GM18498 (cell line): ENCODE measurements at regions not wholly inside any gene's neighbourhood (a gene's known extent, or its start where the extent isn't known, plus 50 kb on each side); places are given as distances from the start of the nearest gene placed in this dataset.

ENCODE experiments used
- ATAC-seq: cut with Tn5 transposase; IDR thresholded peaks from one replicate; pipeline ENCODE4 v1.9.1; 2021; ENCODE audit warnings: mild to moderate bottlenecking, moderate library complexity; ENCODE audit not compliant: unreplicated experiment

DNA sequence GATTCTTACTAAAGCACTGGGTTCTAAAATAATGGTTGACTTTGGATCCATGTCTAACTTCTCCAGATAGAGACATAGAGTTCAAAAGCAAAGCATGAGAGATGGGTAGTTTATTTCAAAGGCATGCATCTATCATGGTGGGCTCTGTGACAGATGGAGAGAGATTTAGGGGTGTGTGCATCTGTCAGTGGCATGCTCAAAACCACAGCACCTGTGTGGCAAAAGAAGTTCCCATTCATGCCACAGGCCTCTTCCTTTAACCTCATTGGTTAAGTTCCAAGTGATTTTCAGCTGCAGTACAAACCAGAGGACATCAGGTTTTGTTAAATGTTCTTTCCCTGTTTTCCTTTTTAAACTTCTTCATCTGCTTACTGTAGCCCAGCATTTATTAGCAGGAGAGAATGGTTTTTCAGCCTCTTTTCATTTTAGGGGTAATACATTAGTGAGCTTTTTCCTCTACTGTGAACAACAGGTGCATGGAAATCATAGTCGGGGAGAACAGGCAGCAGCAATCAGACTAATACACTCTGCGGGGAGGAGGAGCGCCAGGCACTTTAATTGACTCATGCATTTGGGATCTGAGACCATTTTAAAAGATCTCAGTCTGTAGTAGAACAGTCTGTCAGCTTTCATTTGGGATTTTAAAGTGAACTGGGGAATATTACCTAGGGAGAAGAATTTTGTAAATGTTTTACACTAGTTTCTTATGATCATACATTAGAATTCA, 52.4 kb upstream of the UPP2 start:
- ATAC-seq = no peak

DNA sequence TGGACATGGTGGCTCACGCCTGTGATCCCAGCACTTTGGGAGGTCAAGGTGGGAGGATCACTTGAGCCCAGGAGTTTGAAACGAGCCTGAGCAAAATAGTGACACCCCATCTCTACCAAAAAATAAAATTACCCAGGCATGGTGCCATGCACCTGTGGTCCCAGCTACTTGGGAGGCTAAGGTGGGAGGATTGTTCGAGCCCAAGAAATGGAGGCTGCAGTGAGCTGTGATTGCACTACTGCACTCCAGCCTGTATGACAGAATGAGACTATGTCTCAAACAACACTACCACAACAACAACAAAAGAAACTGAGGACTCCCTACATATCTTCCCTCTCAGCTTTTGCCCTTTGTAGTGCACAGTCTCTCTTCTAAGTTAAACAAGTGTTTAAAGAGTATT, 53.3 kb upstream of the UPP2 start:
- ATAC-seq = no peak

DNA sequence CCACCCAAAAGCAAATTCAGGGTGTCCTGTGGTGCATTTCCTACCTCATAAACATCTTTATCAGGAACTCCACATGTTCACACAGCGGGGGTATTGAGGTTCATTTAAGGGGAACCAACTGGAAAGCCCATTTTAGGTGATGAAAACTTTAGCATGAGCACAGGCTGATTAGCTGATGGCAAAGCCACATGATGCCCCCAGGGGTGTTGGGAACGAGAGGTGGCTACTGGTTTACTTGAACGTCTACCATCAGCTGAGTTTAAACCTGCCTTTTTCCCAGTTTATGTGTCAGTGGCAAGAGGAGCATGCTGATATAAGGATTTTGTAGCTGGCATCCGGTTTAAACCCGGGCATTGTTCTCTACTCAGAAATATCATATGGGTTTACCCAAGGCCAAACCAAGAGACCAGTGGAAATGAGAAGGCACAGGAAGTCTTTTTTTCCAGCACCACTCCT, 54.5 kb upstream of the UPP2 start:
- ATAC-seq = no peak

DNA sequence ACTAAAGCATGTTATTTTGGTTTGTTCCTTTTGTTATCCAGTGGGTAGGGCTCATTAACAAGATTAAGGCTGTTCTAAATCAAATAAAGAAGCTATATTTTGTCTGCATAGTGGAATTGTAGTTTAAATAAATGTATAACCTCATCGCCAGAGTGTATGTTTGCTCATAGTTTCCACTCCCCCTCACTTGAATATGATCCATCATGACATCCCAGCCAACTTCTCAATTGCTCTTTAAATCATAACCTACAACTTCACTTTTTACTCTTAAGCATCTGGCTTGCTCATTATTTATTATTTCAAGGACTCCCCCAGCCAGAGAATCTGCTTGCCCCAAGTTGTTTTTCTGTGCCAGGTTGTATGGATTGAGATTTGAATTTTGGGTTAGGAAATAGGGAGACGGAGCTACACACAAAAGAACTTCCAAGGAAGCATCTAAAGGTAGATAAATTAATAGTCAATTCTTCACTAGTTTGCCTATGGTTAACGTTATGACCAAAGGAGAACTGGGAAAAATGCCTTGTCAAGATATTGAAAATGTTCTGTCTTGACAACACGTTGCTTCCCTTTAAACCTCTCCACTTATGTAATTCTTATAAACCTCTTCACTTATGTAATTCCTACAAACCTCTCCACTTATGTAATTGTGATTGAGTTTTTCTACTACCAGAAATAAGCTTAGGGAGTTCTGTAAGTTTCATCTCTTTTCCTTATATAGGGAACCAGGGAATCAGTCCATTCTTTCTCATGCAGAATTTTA, 55.4 kb upstream of the UPP2 start:
- ATAC-seq = no peak

DNA sequence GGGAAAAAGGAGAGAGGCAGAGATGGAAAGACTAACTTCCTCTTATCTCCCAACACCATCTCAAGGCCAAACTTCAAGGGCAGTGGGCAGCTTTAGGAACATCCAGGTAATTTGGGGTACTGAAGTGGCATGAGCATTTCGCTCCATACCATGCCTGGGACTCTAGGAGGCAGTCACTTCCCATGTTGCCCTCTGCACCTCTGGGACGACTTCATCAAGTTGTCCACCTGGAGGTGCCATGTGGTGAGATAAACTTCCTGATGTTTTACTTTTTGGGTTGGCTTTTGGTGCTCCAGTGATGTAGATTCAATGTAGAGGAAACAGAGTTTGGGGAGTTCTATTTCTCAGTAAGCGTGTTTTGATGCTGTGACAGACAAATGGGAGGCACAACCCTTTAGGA, 56.3 kb upstream of the UPP2 start:
- ATAC-seq = no peak

DNA sequence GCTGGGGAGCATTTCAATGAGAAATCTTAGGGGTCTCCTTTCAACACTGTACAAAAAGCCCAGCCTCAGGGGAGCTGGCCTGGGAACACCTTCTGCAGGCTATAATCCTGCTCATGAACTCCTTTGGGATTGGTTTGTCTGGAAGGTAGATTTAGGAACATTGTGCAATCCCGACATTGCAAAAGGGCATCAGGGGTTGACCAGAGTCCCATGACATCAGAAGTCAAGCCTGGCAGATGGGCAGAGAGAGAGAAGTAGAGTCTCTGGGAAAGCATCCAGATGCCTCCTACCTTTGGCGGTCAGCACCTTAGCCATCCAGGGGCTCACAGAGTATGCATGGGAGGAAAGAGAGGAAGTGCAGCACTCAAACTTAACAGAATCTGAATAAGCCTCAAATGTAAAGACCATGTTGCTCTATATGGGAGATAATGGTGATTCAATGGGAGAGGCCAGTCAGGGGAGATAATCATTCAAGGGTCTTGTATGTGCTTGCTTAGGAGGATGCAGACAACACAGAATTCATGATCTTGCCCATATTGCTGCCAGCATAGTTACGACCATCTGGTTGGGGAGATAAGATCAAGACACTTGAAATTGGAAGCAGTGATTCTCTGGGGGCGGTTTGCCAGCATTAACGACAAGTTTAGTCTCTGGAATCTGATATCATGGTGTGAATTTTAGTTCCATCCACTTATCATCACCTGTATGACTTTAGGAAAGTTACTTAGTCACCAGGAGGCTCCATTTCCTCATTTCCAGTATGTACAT, 58.3 kb upstream of the UPP2 start:
- no peak for ATAC-seq

DNA sequence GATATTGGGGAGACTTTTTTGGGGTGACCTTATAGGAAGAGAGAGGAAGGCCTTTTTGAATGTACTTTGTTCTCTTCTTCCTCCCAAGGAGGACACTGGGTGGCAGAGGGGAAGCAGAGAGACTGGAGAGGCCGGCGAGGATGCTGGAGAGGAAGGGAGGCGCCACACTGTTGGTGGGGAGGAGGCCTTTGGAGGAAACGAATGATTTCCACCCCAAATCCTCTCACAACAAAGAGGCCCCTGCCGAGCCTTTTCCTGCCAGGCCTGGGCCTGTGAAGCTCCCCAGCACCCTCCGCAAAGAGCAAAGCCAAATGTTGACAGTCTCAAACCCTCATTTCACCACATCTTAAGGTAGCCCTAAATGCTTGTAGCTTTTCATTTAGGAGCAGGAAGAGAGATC, 59.0 kb upstream of the UPP2 start:
- ATAC-seq = no peak

DNA sequence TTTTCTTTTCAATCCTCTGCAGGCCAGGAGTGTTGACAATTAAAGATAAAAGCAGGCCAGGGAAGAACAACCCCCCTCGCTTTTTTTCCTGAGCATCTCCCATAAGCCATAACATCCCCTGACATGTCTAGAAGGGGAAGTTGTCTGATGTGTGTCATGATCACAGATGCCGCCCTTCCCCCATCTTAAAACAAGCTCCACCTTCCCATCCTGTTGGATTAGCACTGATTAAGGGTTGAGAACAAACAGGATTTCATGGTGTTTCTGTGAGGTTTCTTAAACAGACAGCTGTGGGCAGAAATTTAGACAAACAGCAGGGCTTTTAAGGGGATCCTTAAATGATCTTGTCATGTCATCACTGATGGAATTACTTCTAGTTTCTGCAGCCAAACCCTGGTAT, 59.4 kb upstream of the UPP2 start:
- no peak for ATAC-seq

DNA sequence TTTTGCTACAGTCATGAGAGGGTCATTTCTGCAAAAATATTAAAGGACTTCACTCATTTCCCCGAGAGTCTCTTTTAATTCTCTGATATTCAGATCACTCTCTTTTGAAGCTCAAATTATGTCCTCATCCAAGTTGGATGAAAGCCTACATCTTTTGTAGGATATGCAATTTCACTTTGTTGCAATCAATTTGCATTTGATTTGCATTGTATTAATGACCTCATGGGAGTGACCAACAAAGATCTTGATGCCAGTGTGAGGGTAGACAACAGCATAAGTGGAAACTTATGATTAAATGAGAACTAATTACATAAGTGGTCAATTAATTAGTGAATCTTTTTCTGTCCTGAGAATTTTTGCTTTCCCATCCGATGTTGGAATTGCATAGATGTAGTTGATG, 60.3 kb upstream of the UPP2 start:
- ATAC-seq = no peak

DNA sequence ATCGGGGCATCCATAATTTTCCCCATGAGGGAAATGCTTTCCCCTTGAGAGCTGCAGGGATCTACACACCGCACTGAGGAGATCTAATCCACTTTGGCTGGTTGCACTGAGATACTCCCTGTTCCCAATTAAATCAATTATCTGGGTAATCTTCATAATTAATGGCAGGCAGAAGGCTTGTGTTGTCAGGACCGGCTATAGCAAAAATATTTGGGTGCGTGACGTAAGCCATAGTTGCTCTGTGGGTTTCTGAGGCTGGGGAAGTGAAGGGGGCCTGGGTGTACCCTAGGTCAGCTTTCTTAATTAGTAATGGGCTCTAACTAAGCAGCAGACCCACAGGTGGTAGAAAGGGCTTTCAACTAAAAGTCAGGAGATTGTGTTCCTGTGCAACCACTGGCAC, 62.8 kb upstream of the UPP2 start:
- no peak for ATAC-seq

DNA sequence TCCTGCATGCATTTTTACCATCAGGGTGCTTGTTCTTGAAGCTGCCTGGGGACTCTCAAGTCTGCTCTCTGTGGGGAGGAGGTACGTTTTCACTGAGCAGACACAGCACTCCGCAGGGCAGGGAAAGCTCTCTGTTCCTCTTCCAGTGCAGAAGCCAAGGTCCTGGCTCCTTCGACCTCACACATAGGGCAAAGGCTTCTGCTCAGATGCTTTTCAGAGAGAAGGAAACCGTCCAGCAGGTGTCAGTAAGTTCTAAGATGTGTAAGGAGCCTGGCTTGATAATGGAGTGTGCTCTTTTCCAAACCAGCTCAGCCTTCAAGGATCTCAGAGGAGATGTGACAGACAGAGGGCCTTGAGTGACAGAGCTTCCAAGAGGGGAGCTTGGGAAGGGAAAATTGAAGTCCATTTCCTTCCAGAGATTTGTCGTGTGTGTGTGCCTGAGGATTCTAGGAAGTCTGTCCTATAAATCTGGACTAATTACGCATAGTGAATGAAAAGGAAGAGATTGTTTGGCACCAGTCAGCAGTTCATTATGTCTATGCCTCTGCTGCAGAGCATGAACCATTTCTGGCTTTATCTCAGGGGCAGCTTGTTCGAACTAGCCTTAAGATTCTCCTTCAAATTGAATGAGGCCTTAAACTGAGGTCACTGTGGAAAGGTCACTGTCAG, 67.3 kb upstream of the UPP2 start:
- ATAC-seq = peak; percentile 64

DNA sequence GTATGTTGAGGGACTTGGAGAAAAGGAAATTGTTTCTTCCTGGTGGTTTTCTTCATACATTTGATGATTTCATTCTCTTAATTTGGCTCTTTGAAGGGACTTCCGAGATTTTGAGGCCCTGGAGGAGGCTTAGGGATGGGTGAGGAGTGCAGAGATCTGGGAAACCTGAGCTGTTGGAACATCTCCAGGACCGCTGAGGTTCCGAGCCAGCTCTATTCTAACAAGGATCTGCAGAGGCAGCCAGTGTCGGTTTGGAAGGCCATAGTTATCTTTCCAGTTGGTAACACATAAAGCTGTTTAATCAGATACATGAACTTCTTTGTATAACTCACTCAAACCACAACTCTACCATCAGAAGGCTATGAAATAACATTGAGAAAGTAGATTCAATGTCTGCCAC, 70.3 kb upstream of the UPP2 start:
- ATAC-seq = no peak

DNA sequence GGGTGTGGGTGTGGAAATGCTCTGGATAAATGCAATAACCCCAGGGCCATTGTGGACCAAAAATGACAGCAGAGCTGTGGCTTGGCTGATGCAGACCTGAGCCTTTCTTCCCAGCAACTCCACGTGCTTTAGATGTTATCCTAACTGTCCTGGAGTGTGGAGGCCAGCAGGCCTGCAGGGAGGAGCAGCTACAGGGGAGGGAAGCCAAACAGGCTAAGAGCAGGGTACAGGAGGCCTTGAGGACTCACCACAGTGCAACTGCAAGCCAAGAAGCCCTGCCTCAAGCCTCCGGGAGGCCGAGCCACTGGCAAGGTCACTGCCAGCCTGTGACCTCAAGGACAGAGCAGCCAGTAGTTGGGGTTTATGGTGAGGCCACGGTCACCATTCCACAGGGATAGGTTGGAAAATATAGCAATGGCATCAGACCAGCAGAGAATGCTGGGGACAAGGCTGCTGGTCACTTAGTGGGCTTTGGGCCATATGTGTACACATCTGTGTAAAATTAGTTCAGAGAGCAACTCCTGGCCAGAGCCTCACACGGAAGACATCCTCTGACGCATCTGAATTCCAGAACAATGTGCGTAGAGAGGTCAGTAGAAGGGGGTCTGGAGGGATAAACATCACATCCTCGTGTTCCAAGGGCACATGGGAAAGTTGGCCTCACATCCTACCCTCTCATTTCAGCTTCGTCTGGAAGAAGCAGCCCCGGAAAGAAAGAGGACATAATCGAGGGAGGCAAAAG, 76.2 kb upstream of the UPP2 start:
- no peak for ATAC-seq

DNA sequence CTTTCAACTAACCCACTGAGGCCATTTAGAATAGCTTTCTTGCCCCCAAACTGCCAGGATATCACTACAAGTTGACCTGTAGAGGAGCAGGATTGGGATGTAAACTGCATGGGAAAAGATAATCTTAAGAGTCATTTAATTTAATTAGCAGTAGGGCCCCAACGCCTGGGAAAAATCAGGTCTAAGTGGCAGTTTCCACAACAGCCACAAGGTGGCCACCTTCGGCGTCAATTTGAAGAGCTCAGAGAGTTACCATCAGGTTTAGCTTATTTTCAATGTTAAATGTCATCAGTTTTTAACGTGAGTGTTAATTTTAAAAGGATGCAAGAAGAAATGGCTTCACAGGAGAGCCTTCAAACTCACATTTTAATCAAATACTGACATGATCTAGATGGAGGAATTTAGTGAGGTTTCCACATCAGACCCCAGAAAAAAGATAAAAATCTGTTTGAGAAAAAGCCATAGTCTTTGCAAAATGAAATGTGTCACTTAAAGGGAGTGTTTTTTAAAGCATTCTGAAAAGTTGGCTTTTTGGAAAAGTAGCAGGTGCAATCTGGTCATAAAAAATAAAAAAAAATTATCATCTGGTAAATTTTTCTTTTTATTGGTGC, 77.3 kb upstream of the UPP2 start:
- ATAC-seq = peak; percentile 92

DNA sequence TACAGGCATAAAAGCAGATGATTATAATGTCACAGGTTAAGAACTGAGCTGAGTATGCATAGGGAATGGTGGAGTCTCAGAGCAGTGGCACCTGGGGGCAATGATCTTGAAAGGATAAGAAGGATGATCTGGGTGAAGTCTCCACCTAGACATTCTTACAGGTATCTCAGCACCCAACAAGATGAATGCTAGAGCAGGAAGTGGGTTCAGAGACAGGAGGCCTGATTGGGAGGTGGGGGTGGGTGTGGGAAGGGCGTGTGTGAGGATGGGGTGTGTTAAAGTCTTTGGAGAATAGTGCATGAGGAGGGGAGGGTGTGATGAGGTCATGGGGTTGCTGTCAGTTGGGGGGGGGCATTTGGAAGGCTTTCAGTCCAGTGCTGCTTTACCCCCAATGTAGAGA, 78.8 kb upstream of the UPP2 start:
- ATAC-seq = no peak

DNA sequence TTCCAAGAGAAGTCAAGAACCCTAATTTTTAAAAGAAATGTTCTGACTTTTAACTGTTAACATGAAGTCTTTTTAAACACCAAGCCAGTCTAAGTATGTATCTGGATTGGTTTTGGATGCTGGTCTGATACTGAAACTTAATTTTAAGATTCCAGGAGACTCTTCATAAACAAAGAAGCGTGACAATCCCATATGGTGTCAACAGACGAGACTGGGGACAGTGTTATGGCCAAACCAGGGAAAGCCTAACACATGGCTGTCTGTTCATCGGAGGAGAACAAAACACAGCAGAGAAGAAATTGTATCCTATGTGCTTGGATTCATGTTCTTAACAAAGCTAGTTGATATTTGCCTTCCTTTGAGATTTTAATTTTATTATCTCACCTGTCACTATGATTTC, 80.5 kb upstream of the UPP2 start:
- ATAC-seq = no peak

DNA sequence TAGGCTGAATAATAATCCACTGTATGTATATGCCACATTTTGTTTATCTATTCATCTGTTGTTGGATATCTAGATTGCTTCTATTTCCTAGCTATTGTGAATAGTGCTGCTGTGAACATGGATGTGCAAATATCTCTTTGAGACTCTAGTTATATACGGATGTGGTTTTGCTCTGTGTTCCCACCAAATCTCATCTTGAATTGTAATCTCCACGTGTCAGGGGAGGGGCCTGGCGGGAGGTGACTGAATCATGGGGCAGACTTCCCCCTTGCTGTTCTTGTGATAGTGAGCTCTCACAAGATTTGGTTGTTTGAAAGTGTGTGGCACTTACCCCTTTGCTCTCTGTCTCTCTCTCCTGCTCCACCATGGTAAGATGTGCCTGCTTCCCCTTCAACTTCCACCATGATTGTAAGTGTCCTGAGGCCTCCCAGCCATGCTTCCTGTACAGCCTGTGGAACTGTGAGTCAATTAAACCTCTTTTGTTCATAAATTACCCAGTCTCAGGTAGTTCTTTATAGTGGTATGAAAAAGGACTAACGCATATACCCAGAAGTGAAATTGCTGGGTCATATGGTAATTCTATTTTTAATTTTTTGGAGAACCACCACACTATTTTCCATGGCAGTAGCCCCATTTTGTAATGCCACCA, 86.1 kb upstream of the UPP2 start:
- no peak for ATAC-seq

DNA sequence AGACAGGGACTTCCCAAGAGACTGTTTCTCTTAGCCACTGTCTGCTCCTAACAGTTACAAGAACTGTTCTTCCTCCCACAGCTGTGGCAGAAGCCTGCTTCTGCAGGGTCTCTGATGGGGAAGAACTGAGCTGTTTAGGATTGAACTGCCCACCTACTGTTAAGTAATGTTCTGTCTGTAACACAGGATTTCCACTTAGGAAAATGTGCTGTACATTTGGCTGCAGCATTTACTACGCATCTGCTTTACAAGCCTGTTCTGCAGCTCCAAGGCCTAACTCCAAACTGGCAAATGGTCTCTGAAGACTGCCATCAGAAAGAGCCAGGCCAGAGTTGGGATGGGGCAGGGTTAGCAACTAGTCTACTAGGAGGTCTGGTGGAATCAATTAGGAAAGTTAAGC, 87.8 kb upstream of the UPP2 start:
- no peak for ATAC-seq

DNA sequence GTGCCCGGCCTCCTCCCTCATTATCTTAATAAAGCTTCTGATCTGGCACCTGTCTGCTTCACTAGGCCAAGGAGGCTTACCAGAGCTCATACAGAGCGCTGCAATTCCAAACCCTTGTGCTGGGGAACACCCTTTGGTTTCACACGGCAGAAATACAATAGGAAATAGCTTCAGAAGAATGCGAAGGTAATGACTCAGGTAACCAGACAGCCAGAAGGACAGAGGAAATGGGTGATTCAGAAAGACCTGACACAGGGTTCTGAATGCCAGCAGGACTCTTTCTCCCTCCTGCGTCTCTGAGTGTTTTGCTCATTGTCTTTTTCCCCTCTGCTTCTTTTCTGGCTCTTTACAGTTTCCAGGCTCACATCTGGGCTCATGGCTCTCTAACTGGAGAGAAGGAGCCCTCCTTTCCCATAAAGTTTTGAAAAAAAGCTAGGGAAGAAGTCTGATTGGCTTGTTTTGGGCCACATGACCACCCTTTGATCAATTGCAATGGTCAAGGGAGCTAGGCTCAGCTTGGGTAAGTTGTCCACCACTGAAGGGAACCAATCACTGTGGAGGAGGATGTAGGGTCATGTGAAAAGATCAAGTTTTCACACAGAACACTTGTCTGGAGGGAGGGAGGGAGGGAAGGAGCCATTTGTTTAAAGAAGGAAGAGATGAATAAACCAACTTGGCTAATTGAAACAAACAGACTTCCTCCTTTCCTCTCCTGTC, 90.5 kb upstream of the UPP2 start:
- ATAC-seq = no peak
